Endodermal cell (in vitro differentiated cells): ENCODE measurements at regions not wholly inside any gene's neighbourhood (a gene's known extent, or its start where the extent isn't known, plus 50 kb on each side); places are given as distances from the start of the nearest gene placed in this dataset.

ENCODE experiments used
- DNase-seq: peaks from one replicate; pipeline ENCODE4 v3.0.0-alpha.2; 2017
- H3K27ac ChIP-seq: 2 replicates; pipeline ENCODE4 v1.5.1; 2013; ENCODE audit warnings: mild to moderate bottlenecking, low read depth, low read length, moderate library complexity
- H3K27me3 ChIP-seq: 2 replicates; pipeline ENCODE4 v1.6.1; 2013; ENCODE audit warnings: mild to moderate bottlenecking, low read length, moderate library complexity; ENCODE audit not compliant: insufficient read depth, control insufficient read depth, poor library complexity, severe bottlenecking
- H3K36me3 ChIP-seq: 2 replicates; pipeline ENCODE4 v1.7.0; 2013; ENCODE audit warnings: mild to moderate bottlenecking, low read length, moderate library complexity; ENCODE audit not compliant: control insufficient read depth, insufficient read depth
- H3K4me1 ChIP-seq: one replicate; pipeline ENCODE4 v1.7.0; 2013; ENCODE audit warnings: low read length; ENCODE audit not compliant: control insufficient read depth, insufficient read depth
- H3K4me3 ChIP-seq: 2 replicates; pipeline ENCODE4 v1.5.1; 2013; ENCODE audit warnings: mild to moderate bottlenecking, low read length, moderate library complexity
- H3K9ac ChIP-seq: 2 replicates; pipeline ENCODE4 v1.6.1; 2013; ENCODE audit warnings: mild to moderate bottlenecking, low read length, moderate library complexity; ENCODE audit not compliant: poor library complexity, severe bottlenecking; ENCODE audit errors: extremely low read depth
- H3K9me3 ChIP-seq: 2 replicates; pipeline ENCODE4 v1.6.1; 2013; ENCODE audit warnings: mild to moderate bottlenecking, low read length, moderate library complexity; ENCODE audit not compliant: control insufficient read depth
- H3K27ac Mint-ChIP-seq: 2 replicates; pipeline ENCODE4 v1.8.0; 2020; ENCODE audit warnings: mixed read lengths
- H3K27me3 Mint-ChIP-seq: 2 replicates; pipeline ENCODE4 v1.8.0; 2021; ENCODE audit warnings: mild to moderate bottlenecking, mixed read lengths; ENCODE audit not compliant: insufficient read depth
- H3K36me3 Mint-ChIP-seq: 2 replicates; pipeline ENCODE4 v1.8.0; 2020; ENCODE audit warnings: low read depth, mixed read lengths
- H3K4me1 Mint-ChIP-seq: 2 replicates; pipeline ENCODE4 v1.8.0; 2020; ENCODE audit warnings: mixed read lengths
- H3K4me3 Mint-ChIP-seq: 2 replicates; pipeline ENCODE4 v1.8.0; 2020; ENCODE audit warnings: mild to moderate bottlenecking, moderate library complexity, mixed read lengths
- H3K9me3 Mint-ChIP-seq: 2 replicates; pipeline ENCODE4 v1.8.0; 2020; ENCODE audit warnings: mild to moderate bottlenecking, mixed read lengths
- CTCF ChIP-seq: fragments of 200-600 bp; sonication (generic); conservative IDR thresholded peaks from 2 replicates; pipeline ENCODE4 v1.5.0; 2021; ENCODE audit warnings: antibody characterized with exemption, mild to moderate bottlenecking
- WGBS, 2 experiments: methylation state at CpG; one replicate each; pipeline versions ENCODE4 v1.1.5 to v1.1.7; 2013; ENCODE audit warnings: missing lambda C conversion rate in 2 of 2, mixed read lengths in 1 of 2; ENCODE audit not compliant: insufficient coverage in 1 of 2, insufficient read length in 1 of 2; 5-methylcytosine and 5-hydroxymethylcytosine counted together

GRCh38 chr20:23242556-23243180 lies 107.9 kb upstream of the NXT1 start:
- no peak overlapping the region for H3K4me3 Mint-ChIP-seq
- Histone ChIP-seq H3K9ac (no peak overlapping the region), H3K36me3 (no peaks in the 10 kb centered on the region), H3K4me1 (no peaks in the 10 kb centered on the region), H3K9me3 (no peaks in the 10 kb centered on the region), H3K27me3 (no peaks in the 10 kb centered on the region), H3K27ac (no peak overlapping the region), H3K4me3 (no peak overlapping the region)
- H3K27me3 Mint-ChIP-seq, result peaks cover 24% of the 10 kb centered on the region
- no peaks in the 10 kb centered on the region for H3K36me3 Mint-ChIP-seq
- H3K9me3 Mint-ChIP-seq, result peaks cover 20% of the 10 kb centered on the region
- no peak for DNase-seq
- WGBS, 2 experiments, result 95 to 100% methylated on average over 4 to 5 of the region's 5 CpGs
- peaks cover 2% of the 10 kb centered on the region for H3K4me1 Mint-ChIP-seq
- H3K27ac Mint-ChIP-seq, result no peak overlapping the region
- no peak for TF ChIP-seq CTCF

DNA sequence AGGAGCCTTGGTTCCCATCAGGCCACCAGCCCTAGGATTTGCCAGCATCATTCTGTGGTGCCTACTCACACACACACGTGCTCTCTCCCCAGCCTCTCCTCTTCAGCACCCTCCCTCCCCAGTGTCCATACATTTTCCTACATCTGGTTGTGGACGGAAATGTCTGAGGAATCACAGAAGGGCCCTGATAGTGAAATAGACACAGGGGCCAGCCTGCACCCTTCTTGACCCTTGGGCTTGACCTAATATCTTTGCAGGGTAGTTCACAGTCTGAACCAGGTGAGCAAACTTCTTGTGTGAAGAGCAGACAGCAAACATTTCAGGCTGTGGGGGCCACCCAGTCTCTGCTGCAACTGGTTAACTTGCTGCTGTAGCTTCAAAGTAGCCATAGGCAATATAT lies 108.5 kb upstream of the NXT1 start:
- WGBS, 2 experiments, result 79 to 80% methylated on average over 1 to 2 of the region's 2 CpGs
- Mint-ChIP-seq H3K4me3 (no peak overlapping the region), H3K9me3 (peaks cover 22% of the 10 kb centered on the region), H3K27me3 (peaks cover 29% of the 10 kb centered on the region), H3K27ac (no peak overlapping the region), H3K4me1 (peaks cover 2% of the 10 kb centered on the region), H3K36me3 (no peaks in the 10 kb centered on the region)
- Histone ChIP-seq H3K9ac (no peak overlapping the region), H3K36me3 (no peaks in the 10 kb centered on the region), H3K4me3 (no peak overlapping the region), H3K4me1 (no peaks in the 10 kb centered on the region), H3K27ac (no peak overlapping the region), H3K27me3 (no peaks in the 10 kb centered on the region), H3K9me3 (no peaks in the 10 kb centered on the region)
- no peak for DNase-seq
- TF ChIP-seq CTCF, result no peak

DNA sequence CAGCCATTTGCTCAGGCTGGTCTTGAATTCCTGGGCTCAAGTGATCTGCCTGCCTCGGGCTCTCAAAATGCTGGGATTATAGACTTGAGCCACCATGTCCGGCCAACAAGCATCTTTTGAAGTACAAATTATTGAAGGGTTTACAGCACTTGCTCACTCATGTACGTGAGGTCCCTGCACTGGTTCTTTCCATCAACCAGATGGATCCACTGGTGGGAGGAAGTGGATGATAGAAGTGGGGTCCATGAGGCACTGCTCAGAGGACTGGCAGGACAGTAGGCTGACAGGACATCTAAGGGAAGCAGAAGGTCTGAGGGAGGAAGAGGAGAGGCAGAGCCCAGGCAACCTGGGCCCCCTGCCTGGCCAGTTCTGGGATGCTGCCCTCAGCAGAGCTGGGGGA lies 109.2 kb upstream of the NXT1 start:
- peaks cover 22% of the 10 kb centered on the region for H3K9me3 Mint-ChIP-seq
- 87 to 91% methylated on average over 3 of the region's 3 CpGs for WGBS, 2 experiments

More for the DNA sequence above, 109.2 kb upstream of the NXT1 start:
- no peaks in the 10 kb centered on the region for H3K4me1 ChIP-seq
- TF ChIP-seq CTCF, result no peak
- peaks cover 29% of the 10 kb centered on the region for H3K27me3 Mint-ChIP-seq
- H3K4me1 Mint-ChIP-seq, result peaks cover 2% of the 10 kb centered on the region
- no peaks in the 10 kb centered on the region for H3K9me3 ChIP-seq
- no peaks in the 10 kb centered on the region for H3K36me3 Mint-ChIP-seq
- DNase-seq, result no peak
- H3K9ac ChIP-seq, result no peak overlapping the region
- no peak overlapping the region for H3K27ac ChIP-seq
- H3K4me3 Mint-ChIP-seq, result no peak overlapping the region
- H3K36me3 ChIP-seq, result no peaks in the 10 kb centered on the region
- H3K4me3 ChIP-seq, result no peak overlapping the region
- no peaks in the 10 kb centered on the region for H3K27me3 ChIP-seq
- no peak overlapping the region for H3K27ac Mint-ChIP-seq
